ENCODE measurements at regions not wholly inside any gene's neighbourhood (a gene's known extent, or its start where the extent isn't known, plus 50 kb on each side); places are given as distances from the start of the nearest gene placed in this dataset.

DNA sequence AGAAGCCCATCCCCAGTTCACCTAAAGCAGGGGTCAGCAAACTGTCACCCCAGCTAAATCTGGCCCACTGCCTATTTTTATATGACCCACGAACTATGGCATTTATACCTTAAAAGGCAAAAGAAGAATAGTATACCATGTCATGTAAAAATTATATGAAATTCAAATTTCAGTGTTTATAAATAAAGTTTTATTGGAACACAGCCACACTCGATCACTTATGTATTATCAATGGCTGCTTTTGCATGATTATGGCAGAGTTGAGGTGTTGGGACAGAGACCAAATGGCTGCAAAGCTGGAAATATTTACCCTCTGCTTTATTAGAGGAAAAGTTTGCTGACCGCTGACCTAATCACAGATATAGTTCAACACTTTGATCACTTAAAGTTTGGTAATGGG lies 59.2 kb upstream of the GATB start:
- no peak overlapping the region for H3K4me3 ChIP-seq (ENCODE audit: low read depth, low read length)
- TF ChIP-seq, protein P1, sequence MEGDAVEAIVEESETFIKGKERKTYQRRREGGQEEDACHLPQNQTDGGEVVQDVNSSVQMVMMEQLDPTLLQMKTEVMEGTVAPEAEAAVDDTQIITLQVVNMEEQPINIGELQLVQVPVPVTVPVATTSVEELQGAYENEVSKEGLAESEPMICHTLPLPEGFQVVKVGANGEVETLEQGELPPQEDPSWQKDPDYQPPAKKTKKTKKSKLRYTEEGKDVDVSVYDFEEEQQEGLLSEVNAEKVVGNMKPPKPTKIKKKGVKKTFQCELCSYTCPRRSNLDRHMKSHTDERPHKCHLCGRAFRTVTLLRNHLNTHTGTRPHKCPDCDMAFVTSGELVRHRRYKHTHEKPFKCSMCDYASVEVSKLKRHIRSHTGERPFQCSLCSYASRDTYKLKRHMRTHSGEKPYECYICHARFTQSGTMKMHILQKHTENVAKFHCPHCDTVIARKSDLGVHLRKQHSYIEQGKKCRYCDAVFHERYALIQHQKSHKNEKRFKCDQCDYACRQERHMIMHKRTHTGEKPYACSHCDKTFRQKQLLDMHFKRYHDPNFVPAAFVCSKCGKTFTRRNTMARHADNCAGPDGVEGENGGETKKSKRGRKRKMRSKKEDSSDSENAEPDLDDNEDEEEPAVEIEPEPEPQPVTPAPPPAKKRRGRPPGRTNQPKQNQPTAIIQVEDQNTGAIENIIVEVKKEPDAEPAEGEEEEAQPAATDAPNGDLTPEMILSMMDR (IDR thresholded peaks at IDR 0.05; ENCODE audit: insufficient read depth, low read depth, low read length, missing control alignments) = no peak
- no peak for DNase-seq (ENCODE audit: low read depth)

DNA sequence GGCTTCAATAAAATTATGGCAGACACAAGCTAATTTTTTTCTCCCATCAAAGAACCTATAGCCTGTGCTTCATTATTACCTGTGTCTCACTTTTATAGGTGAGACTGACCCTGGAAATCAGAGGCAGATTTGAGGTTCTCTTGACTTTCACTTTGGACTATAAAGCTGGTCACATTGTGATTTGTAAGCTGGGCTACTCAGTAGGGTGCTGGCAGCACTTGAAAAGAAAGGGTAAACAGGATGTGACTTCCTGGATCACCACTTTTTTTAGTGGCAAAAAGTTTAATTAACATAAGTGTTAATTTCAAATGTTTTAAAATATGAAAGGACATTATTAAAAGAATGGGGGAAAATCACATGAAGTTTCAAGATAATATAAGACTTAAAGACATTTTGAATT lies 50.6 kb upstream of the GATB start:
- DNase-seq (ENCODE audit: low read depth) = no peak
- TF ChIP-seq, protein P1 (IDR thresholded peaks at IDR 0.05; ENCODE audit: insufficient read depth, low read depth, low read length, missing control alignments) = no peak
- H3K4me3 ChIP-seq (ENCODE audit: low read depth, low read length) = no peak overlapping the region
